Osteocyte (in vitro differentiated cells): ENCODE measurements at regions not wholly inside any gene's neighbourhood (a gene's known extent, or its start where the extent isn't known, plus 50 kb on each side); places are given as distances from the start of the nearest gene placed in this dataset.

ENCODE experiments used
- DNase-seq: peaks from one replicate; pipeline ENCODE4 v3.0.0; 2021; ENCODE audit warnings: mixed read lengths; ENCODE audit not compliant: unreplicated experiment; ENCODE audit errors: extremely low spot score
- H3K27ac Mint-ChIP-seq: one replicate; pipeline ENCODE4 v1.8.0; 2021; ENCODE audit warnings: mild to moderate bottlenecking, mixed read lengths; ENCODE audit not compliant: unreplicated experiment
- H3K27me3 Mint-ChIP-seq: one replicate; pipeline ENCODE4 v1.8.0; 2021; ENCODE audit warnings: mixed read lengths; ENCODE audit not compliant: unreplicated experiment
- H3K36me3 Mint-ChIP-seq: one replicate; pipeline ENCODE4 v1.8.0; 2021; ENCODE audit warnings: mixed read lengths; ENCODE audit not compliant: unreplicated experiment
- H3K4me1 Mint-ChIP-seq: one replicate; pipeline ENCODE4 v1.8.0; 2021; ENCODE audit warnings: mixed read lengths; ENCODE audit not compliant: unreplicated experiment
- H3K4me3 Mint-ChIP-seq: one replicate; pipeline ENCODE4 v1.8.0; 2021; ENCODE audit warnings: mild to moderate bottlenecking, moderate library complexity, mixed read lengths; ENCODE audit not compliant: unreplicated experiment
- H3K9me3 Mint-ChIP-seq: one replicate; pipeline ENCODE4 v1.8.0; 2021; ENCODE audit warnings: mixed read lengths; ENCODE audit not compliant: unreplicated experiment
- CTCF ChIP-seq: fragments of 200-600 bp; sonication (generic); IDR thresholded peaks from 2 replicates; pipeline ENCODE4 v1.5.0; 2021; ENCODE audit warnings: antibody characterized with exemption, mild to moderate bottlenecking, moderate library complexity

- no peaks in the 10 kb centered on the region for H3K4me1 Mint-ChIP-seq
- H3K4me3 Mint-ChIP-seq = no peak overlapping the region
- H3K9me3 Mint-ChIP-seq = peaks cover 23% of the 10 kb centered on the region
- H3K36me3 Mint-ChIP-seq = no peaks in the 10 kb centered on the region
- no peak overlapping the region for H3K27ac Mint-ChIP-seq
- no peaks in the 10 kb centered on the region for H3K27me3 Mint-ChIP-seq
- TF ChIP-seq CTCF = no peak
- DNase-seq = peak; percentile 67
Observed at GRCh38 chrX:28042260-28042659, 61.0 kb upstream of the DCAF8L1 start.

- no peaks in the 10 kb centered on the region for H3K36me3 Mint-ChIP-seq
- TF ChIP-seq CTCF = no peak
- H3K4me1 Mint-ChIP-seq = no peaks in the 10 kb centered on the region
Observed at GRCh38 chrX:28039258-28039657, 58.0 kb upstream of the DCAF8L1 start.

More at GRCh38 chrX:28039258-28039657, 58.0 kb upstream of the DCAF8L1 start:
- DNase-seq = peak; percentile 66
- Mint-ChIP-seq H3K4me3 (no peak overlapping the region), H3K9me3 (peaks cover 26% of the 10 kb centered on the region), H3K27ac (no peak overlapping the region), H3K27me3 (no peaks in the 10 kb centered on the region)
